22Rv1 (cell line): ENCODE measurements at regions not wholly inside any gene's neighbourhood (a gene's known extent, or its start where the extent isn't known, plus 50 kb on each side); places are given as distances from the start of the nearest gene placed in this dataset.

Experiments used
- H3K27ac ChIP-seq: fragments of 450-650 bp; 2 replicates; pipeline ENCODE4 v1.5.1; 2017
- ZFX ChIP-seq: fragments of 450-650 bp; IDR thresholded peaks from 2 replicates; pipeline ENCODE4 v1.6.1; 2017; ENCODE audit warnings: antibody characterized with exemption, borderline replicate concordance
- TF ChIP-seq, protein P1 (sequence below): fragments of 450-650 bp; IDR thresholded peaks from 2 replicates; pipeline ENCODE4 v1.5.1; 2017; ENCODE audit warnings: mild to moderate bottlenecking

- H3K27ac ChIP-seq: no peak overlapping the region
- no peak for TF ChIP-seq ZFX
- TF ChIP-seq, protein P1, sequence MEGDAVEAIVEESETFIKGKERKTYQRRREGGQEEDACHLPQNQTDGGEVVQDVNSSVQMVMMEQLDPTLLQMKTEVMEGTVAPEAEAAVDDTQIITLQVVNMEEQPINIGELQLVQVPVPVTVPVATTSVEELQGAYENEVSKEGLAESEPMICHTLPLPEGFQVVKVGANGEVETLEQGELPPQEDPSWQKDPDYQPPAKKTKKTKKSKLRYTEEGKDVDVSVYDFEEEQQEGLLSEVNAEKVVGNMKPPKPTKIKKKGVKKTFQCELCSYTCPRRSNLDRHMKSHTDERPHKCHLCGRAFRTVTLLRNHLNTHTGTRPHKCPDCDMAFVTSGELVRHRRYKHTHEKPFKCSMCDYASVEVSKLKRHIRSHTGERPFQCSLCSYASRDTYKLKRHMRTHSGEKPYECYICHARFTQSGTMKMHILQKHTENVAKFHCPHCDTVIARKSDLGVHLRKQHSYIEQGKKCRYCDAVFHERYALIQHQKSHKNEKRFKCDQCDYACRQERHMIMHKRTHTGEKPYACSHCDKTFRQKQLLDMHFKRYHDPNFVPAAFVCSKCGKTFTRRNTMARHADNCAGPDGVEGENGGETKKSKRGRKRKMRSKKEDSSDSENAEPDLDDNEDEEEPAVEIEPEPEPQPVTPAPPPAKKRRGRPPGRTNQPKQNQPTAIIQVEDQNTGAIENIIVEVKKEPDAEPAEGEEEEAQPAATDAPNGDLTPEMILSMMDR: no peak
Observed at GRCh38 chr12:89831310-89832095, 122.9 kb upstream of the ATP2B1 start.

GRCh38 chr12:89829434-89829975, 120.9 kb upstream of the ATP2B1 start:
- no peak for TF ChIP-seq ZFX
- TF ChIP-seq, protein P1: no peak
- no peak overlapping the region for H3K27ac ChIP-seq

GRCh38 chr12:89828575-89828974, 119.9 kb upstream of the ATP2B1 start:
- no peak overlapping the region for H3K27ac ChIP-seq
- TF ChIP-seq ZFX: no peak
- TF ChIP-seq, protein P1: no peak

DNA sequence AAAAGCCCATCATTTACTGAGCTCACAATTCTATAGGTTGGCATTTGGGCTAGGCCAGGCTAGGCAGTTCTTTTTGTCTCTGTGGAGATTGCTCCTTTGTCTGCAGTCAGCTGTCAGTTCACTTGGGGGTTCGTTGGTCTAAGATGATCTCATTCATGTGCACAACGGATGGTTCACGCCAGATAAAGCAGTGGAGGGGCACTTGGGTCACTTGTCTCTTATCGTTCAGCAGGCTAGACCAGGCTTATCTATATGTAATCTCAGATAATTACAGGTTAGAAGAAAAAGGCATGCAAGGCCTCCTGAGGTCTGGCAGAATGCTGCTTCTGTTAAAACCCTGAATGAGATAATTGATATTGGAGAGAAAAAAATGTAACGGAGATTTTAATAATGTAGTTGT, 119.0 kb upstream of the ATP2B1 start:
- H3K27ac ChIP-seq: no peak overlapping the region
- TF ChIP-seq, protein P1: no peak
- TF ChIP-seq ZFX: no peak

DNA sequence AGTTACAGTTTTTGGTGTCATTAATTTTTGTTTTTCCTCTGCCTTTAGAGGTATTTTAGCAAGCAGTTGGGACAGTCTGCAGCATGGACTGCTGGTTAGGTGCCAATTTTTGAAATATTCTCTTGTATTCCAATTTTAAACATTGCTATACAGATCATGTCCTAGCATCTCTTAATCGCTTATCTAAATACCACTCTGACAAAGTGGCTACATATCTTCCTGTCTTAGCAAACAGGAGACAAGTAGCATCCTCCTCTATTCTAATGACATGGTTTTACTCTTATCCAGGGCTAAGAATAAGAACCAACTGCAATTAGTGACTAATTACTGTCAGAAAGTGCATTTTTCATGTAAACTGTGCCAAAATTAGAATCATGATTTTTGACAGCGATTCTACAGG, 117.8 kb upstream of the ATP2B1 start:
- no peak overlapping the region for H3K27ac ChIP-seq
- TF ChIP-seq ZFX: no peak
- TF ChIP-seq, protein P1: no peak

DNA sequence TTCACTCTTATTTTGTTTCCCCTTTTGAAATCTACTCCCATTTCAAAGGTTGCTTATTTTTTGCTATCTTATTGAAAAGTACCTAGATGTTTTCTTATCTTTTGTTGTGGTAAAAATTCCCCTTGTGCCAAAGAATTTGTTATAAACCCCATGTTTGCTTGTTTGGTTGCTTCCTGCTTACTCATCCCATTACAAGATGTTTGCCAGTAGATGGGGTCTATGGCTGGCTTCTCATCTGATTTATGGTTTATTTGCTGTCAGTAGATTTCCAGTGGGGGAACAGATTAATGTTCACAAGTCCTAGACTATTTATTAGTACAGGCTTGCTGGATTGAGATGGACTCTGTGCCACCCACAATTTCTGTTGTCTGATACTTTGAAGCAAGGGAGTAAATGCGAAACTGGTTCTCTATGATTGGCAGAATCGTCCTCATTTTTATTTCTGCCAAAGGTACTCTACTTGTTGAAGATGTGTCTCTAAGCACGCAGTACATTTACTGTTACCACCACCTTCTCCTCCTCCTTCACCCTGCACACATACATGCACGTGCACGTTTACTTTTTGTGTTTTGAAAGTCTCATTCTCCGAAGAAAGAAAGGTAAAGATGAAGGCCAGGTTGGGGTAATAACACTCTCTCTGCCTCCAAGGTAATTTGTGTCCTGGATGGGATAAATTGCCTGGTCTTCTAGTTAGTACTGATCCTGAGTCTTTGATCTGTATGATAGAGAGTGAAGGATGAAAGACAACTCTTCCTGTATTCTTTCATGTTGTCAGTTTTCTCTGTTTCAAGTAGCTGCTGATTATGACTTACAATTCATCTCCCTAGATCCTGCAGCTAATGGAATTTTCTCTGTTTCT, 117.2 kb upstream of the ATP2B1 start:
- H3K27ac ChIP-seq: no peak overlapping the region
- TF ChIP-seq ZFX: no peak
- TF ChIP-seq, protein P1: no peak
